HG03175 (cell line): ENCODE measurements at regions not wholly inside any gene's neighbourhood (a gene's known extent, or its start where the extent isn't known, plus 50 kb on each side); places are given as distances from the start of the nearest gene placed in this dataset.

Experiments
- ATAC-seq: cut with Tn5 transposase; IDR thresholded peaks from one replicate; pipeline ENCODE4 v1.9.1; 2021; ENCODE audit warnings: mild to moderate bottlenecking, moderate library complexity; ENCODE audit not compliant: unreplicated experiment

- ATAC-seq, result no peak
Observed at GRCh38 chr16:64829678-64830077, 292.2 kb downstream of the CDH11 start.

- ATAC-seq, result no peak
Observed at GRCh38 chr16:64826374-64826773, 295.5 kb downstream of the CDH11 start.

DNA sequence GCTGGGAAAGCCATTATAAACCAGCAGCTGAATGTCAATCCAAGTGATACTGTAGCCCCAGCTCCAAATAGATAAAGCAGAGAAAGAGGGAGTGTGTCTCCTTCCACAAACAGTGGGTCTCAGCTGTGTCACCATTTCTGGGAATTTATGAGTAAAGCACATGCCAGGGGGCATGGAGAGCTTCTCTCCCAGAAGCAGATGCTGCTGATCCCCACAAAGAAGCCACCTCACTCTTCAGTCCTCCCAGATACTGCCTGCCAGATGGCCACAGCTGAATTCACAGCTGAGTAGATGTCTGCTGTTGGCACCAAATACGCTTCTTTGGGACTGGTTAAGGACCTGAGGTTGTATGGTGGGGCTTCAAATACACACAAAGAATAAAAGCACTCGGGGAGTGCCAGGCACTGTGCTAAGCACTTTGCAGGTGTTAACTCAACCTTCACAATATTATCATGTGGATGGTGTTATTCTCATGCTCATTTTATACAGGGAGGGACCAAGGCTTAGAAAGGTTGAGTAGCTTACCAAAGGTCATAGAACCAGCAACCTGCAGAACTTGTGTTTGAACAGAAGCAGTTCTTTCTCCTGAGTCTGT, 298.3 kb downstream of the CDH11 start:
- ATAC-seq, result no peak

- ATAC-seq, result no peak
Observed at GRCh38 chr16:64809876-64810629, 311.8 kb downstream of the CDH11 start.

DNA sequence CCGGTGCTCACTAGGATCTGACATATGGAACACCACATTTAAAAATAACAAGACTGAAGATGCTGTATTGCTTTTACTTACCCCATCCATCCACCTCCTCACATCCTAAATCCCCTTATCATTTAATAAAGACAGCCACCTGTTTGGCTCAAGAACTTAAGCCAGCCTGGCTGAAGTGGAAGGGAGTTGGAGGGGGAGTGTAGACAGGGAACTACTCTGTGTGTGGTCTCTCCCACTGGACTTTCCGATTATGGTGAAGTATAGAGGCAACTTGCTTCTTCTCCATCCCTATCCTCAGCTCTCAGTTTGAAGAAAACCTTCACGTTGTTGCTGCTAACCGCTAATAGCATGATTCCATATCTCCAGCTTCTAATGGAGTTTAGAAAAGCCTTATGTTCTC, 313.4 kb downstream of the CDH11 start:
- no peak for ATAC-seq

- no peak for ATAC-seq
Observed at GRCh38 chr16:64791756-64792155, 330.1 kb downstream of the CDH11 start.

DNA sequence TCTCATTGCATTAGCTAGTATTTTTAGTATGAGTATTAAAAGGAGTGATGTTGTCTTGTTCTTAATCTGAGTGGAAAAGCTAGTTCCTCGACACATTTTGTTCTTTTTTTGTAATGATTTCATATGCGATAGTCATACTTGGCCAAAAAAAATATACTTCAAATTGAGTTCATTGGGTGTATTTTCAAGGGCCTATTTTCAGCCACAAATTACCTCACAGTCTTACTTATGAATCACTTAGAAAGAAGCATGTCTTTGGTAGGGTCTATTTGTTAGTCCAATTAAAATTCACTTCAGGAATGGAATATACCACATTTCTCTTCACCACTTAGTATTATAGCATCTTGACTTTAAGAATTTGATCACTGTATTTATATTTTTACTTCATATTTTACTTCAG, 337.2 kb downstream of the CDH11 start:
- no peak for ATAC-seq

GRCh38 chr16:64782484-64782883, 339.4 kb downstream of the CDH11 start:
- no peak for ATAC-seq

GRCh38 chr16:64780445-64780844, 341.4 kb downstream of the CDH11 start:
- no peak for ATAC-seq

DNA sequence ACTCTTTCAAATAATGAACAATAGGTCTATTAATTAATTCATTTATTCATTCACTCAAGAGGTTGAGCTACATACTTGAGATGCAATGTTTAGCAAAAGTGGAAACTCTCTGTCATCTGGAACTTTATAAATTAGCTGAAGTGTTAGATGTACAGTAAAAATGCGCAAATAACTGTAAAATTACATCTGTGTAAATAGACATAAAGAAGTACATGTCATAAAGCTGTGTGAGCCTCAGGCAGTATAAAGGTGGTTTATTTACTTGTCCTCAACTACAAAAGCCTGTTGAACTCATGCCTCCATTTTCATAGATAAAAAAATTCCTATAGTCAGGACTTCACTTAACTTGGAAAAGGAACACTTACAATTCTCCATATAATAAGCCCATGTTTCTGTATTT, 343.1 kb downstream of the CDH11 start:
- no peak for ATAC-seq

- ATAC-seq, result no peak
Observed at GRCh38 chr16:64773638-64774037, 348.2 kb downstream of the CDH11 start.

- ATAC-seq, result no peak
Observed at GRCh38 chr16:64773184-64773583, 348.7 kb downstream of the CDH11 start.

DNA sequence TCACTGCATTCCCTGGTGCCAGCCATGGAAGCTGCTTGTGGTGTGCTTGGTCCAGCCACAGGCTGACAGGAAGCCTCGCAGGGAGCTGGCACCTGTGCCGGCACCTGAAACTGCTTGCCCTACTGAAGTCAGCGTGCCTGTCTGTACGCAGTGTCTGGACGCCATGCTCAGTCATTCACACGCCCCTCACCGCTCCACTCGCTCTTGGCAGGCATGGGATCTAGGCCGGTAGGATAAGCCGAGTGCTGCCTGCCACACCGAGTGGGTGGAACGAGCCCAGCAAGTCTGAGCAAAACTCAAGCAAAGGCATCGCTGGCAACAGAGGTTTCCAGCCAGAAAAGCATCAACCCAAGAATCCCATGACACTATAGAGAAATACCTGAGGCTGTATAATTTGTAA, 350.6 kb downstream of the CDH11 start:
- no peak for ATAC-seq

GRCh38 chr16:64762211-64762610, 359.7 kb downstream of the CDH11 start:
- ATAC-seq, result no peak

- no peak for ATAC-seq
Observed at GRCh38 chr16:64754279-64754678, 367.6 kb downstream of the CDH11 start.

GRCh38 chr16:64751906-64752305, 370.0 kb downstream of the CDH11 start:
- no peak for ATAC-seq

DNA sequence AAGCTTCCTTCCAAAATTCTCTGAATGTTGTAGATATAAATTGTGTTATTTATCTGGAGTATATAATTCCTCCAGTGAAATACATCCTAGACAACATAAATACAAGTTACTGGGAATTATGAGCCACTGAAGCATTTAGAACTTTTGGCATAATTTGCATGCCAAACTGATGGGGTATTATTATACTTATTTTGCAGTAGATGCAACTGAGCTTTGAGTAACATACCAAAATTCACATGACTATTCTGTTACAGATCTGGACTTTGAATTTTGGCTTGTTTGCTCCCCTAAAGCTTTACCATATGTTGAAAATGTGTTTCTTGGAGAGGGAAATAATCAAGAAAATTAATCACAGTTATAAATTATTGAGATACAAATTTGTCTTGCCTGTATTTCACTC, 372.5 kb downstream of the CDH11 start:
- ATAC-seq, result no peak

DNA sequence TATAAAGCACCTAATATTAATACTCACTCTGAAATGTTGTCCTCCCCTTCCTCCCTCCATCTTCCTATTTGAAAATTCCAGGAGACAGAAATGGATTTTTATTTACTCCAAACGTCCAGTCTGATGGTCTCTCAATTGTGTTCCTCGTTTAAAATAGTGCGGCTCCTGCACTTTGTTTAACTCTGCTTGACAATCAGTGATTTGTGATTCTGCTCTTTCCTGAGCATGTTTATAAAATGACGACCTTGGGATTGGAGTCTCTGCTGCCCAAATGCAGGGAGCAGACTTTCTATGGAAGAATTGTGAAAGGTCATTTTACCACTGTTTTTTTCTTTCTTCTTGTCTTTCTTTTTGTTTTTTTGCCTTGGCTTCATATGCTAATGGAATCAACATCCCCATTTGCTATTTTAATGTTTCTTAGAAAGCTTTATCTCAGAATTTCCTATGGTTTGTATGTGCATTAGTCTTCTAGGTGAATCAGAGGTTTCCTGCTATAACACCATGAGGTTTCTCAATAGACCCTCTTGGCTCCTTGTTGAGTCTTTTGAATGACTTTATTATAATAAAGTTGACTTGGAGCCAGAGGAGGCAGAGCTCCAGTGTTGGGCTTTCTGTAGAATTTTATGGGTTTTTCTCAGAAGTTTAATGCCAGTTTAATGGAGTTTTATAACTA, 376.5 kb downstream of the CDH11 start:
- ATAC-seq, result no peak

DNA sequence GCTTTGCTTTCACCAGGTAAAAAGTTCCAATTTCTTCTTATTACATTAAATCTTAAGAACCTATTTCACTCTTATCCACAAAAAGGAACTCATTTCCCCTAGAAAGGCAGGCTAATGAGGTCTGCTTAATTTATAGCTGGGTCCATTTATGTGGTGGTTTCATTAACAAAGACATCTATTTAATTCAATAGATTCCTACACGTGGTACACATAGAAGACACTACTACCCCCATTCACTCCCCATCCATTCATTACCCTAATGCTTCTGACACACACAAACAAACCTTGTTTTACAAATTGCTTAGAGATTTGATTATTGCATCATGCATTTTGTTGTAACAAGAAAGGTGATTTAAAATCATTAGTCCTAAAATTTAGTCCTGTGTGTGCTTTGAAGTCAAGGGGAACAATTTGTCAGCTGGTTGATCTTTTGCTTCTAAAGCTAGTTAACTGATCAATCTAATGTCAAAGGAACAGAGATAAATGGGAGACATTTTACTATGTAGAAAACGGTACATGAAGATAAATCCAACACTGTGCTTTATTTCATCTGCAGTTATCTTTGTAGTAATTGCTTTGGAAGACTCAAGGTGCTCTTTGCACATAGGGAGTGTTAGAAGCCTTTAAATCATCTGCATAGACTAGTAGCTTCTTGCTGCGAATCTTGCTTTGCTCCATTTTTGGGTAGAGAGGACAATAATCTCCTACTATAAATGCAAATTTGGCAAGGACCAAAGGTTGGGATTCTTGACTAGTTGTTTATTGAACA, 379.2 kb downstream of the CDH11 start:
- ATAC-seq, result no peak

- ATAC-seq, result no peak
Observed at GRCh38 chr16:64740261-64740660, 381.6 kb downstream of the CDH11 start.

DNA sequence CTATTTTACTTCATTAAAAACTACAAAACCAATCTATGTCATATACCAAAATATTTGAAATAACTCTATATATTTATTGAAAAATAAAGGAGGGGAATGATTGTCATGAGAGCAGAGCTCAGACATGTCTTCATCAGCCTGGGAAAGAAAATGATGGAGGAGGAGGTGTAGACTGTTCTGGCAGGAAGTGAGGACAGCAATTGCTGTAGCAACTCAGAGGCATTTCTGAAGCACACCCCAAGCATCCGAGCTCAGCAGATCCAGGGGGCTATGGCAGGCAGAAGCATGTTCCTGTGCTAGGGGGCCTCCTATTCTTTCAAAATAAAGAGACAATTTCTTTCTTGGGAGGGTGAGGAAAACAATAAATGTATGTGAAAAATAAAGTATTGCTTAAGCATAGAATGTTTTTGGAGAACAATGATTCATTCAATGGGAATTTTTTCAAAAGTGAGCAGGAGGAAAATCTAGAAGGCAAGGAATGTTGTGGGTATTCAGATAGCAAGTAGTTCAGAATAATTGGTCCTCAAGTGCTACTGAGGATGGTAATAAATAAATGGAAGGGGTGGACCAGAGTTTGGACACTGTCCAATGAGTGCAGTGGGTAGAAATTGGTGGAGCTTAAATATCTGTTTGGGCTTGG, 383.4 kb downstream of the CDH11 start:
- no peak for ATAC-seq
